Esophagus muscularis mucosa (tissue), 4 donors: ENCODE measurements at regions not wholly inside any gene's neighbourhood (a gene's known extent, or its start where the extent isn't known, plus 50 kb on each side); places are given as distances from the start of the nearest gene placed in this dataset.
"Not testable (repeated sequence)": the region's sequence is repeated elsewhere in the genome, so short reads cannot be mapped to it uniquely, and the experiment has no call there.

Experiments used
- DNase-seq: peaks from one replicate; pipeline ENCODE4 v3.0.0-alpha.2; 2017; ENCODE audit errors: extremely low spot score
- H3K27ac ChIP-seq, 4 donors: fragments of 200-600 bp; sonication (generic); replicated peaks in 1 of 4; 1 replicate in 3 of 4; 2 replicates in 1 of 4; pipeline ENCODE4 v1.5.1; 2016 to 2019; ENCODE audit warnings: mild to moderate bottlenecking in 1 of 4
- H3K27me3 ChIP-seq, 4 donors: fragments of 200-600 bp; sonication (generic); one replicate each; pipeline versions ENCODE4 v1.5.1 to v1.6.0; 2016 to 2019
- H3K36me3 ChIP-seq, 4 donors: fragments of 200-600 bp; sonication (generic); one replicate each; pipeline ENCODE4 v1.5.1; 2016 to 2019
- H3K4me1 ChIP-seq, 4 donors: fragments of 200-600 bp; sonication (generic); one replicate each; pipeline ENCODE4 v1.5.1; 2016 to 2019
- H3K4me3 ChIP-seq, 4 donors: fragments of 200-600 bp; sonication (generic); 1 replicate in 2 of 4; 2 replicates in 2 of 4; pipeline ENCODE4 v1.5.1; 2016 to 2019; ENCODE audit warnings: mild to moderate bottlenecking in 4 of 4, moderate library complexity in 1 of 4
- H3K9me3 ChIP-seq, 4 donors: fragments of 200-600 bp; sonication (generic); 1 replicate in 3 of 4; 2 replicates in 1 of 4; pipeline ENCODE4 v1.5.1; 2016 to 2019
- EP300 ChIP-seq: sonication (generic); formaldehyde crosslinking; IDR thresholded peaks from one replicate; pipeline ENCODE4 v1.6.1; 2017; ENCODE audit warnings: antibody characterized with exemption
- POLR2A ChIP-seq: fragments of 450-650 bp; IDR thresholded peaks from one replicate; pipeline ENCODE4 v1.6.1; 2017; ENCODE audit warnings: antibody characterized with exemption, moderate library complexity, mild to moderate bottlenecking, low read depth
- POLR2AphosphoS5 ChIP-seq, 2 donors: sonication (generic); formaldehyde crosslinking; IDR thresholded peaks; one replicate each; pipeline ENCODE4 v1.6.1; 2017; ENCODE audit warnings: antibody characterized with exemption in 2 of 2
- WGBS: methylation state at CpG from one replicate; pipeline ENCODE4 v1.1.5; 2018; 5-methylcytosine and 5-hydroxymethylcytosine counted together
- intact Hi-C: fragments of 100-400 bp; cut with DNase I; formaldehyde crosslinking; loops from one replicate; pipeline ENCODE4 v1.15.1; 2023
- TF ChIP-seq, protein P1 (sequence below), 3 experiments: fragments of 200-600 bp in 2 of 3; fragments of 450-650 bp in 1 of 3; sonication (generic) in 2 of 3; IDR thresholded peaks; one replicate each; pipeline ENCODE4 v1.5.1; 2017 to 2019; ENCODE audit warnings: antibody characterized with exemption in 3 of 3, mild to moderate bottlenecking in 2 of 3, moderate library complexity in 1 of 3

DNA sequence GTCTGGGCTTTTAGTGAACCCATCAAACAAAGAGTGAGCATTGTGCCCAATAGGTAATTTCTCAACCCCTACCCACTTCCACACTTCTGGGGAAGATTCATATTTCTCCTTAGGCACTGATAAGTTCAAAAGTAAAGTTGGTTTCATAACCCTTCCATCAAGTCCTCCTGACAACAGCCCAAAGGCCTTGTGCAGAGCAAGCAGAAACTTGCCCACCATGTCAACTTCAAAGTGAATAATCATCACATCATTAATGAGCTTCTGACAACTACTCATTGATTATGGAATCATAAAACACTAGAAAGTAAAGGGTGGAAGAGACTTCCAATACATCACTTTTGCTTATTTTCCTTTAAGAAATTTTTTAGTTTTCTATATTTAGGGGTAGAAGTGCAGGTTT, 163.3 kb upstream of the HSFY2 start:
- Histone ChIP-seq H3K4me3 (no peak overlapping the region), H3K36me3 (no peaks in the 10 kb centered on the region), H3K4me1 (no peaks in the 10 kb centered on the region), H3K27me3 (no peaks in the 10 kb centered on the region), H3K27ac (no peak overlapping the region), H3K9me3 (no peaks in the 10 kb centered on the region)
- TF ChIP-seq EP300: no peak
- TF ChIP-seq POLR2A: no peak
- TF ChIP-seq, protein P1, sequence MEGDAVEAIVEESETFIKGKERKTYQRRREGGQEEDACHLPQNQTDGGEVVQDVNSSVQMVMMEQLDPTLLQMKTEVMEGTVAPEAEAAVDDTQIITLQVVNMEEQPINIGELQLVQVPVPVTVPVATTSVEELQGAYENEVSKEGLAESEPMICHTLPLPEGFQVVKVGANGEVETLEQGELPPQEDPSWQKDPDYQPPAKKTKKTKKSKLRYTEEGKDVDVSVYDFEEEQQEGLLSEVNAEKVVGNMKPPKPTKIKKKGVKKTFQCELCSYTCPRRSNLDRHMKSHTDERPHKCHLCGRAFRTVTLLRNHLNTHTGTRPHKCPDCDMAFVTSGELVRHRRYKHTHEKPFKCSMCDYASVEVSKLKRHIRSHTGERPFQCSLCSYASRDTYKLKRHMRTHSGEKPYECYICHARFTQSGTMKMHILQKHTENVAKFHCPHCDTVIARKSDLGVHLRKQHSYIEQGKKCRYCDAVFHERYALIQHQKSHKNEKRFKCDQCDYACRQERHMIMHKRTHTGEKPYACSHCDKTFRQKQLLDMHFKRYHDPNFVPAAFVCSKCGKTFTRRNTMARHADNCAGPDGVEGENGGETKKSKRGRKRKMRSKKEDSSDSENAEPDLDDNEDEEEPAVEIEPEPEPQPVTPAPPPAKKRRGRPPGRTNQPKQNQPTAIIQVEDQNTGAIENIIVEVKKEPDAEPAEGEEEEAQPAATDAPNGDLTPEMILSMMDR (IDR thresholded peaks at IDR 0.05): no peak
- TF ChIP-seq POLR2AphosphoS5 (IDR thresholded peaks at IDR 0.05): no peak
- DNase-seq: no peak
- intact Hi-C loops: no loop called here

DNA sequence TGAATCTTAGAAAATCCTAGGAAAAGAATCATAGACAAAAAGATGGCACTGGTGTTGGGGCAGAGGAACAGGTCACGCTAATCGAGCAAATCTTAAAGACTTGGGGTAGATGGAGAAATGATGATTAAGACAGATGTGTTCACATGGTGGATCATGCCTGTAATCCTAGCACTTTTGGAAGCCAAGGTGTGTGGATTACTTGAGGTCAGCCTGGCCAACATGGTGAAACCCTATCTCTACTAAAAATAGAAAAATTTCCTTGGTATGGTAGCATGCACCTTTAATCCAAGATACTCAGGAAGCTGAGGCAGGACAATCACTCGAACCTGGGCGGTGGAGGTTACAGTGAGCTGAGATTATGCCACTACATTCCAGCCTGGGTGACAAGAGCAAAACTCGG, 145.7 kb upstream of the HSFY2 start:
- intact Hi-C loops: no loop called here
- WGBS: no CpG with 5 or more reads among the region's 5 CpGs

GRCh38 chrY:18912846-18913245, 139.3 kb upstream of the HSFY2 start:
- Histone ChIP-seq H3K27me3 (no peaks in the 10 kb centered on the region), H3K4me1 (no peaks in the 10 kb centered on the region), H3K36me3 (no peaks in the 10 kb centered on the region), H3K27ac (no peak overlapping the region), H3K4me3 (no peak overlapping the region), H3K9me3 (no peaks in the 10 kb centered on the region)
- no peak for DNase-seq
- no CpG with 5 or more reads among the region's 2 CpGs for WGBS
- TF ChIP-seq POLR2A (no peak), EP300 (no peak), POLR2AphosphoS5 (IDR thresholded peaks at IDR 0.05) (no peak)
- TF ChIP-seq, protein P1 (IDR thresholded peaks at IDR 0.05): no peak
- intact Hi-C loops: no loop called here

More for the DNA sequence above, 145.7 kb upstream of the HSFY2 start:
- H3K4me3 ChIP-seq: no peak overlapping the region
- no peaks in the 10 kb centered on the region for H3K27me3 ChIP-seq
- no peak for DNase-seq
- peaks cover 0 to 9% (median 3%) of the 10 kb centered on the region in 4 donors for H3K4me1 ChIP-seq
- H3K36me3 ChIP-seq: no peaks in the 10 kb centered on the region
- no peak overlapping the region for H3K27ac ChIP-seq
- no peaks in the 10 kb centered on the region for H3K9me3 ChIP-seq
- TF ChIP-seq POLR2AphosphoS5 (IDR thresholded peaks at IDR 0.05) (no peak), EP300 (no peak), POLR2A (no peak)
- TF ChIP-seq, protein P1 (IDR thresholded peaks at IDR 0.05): no peak

DNA sequence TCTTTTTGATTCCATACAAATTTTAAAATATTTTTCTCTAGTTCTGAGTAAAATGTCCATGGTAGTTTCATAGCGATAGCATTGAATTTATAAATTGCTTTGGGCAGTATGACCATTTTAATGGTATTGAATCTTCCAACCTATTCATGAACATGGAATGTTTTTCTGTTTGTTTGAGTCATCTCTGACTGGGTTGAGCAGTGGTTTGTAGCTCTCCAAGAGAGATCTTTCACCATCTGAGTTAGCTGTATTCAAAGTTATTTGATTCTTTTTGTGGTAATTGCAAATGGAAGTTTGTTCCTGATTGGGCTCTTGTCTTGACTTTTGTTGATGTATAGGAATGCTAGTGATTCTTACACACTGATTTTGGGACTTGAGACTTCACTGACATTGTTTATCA, 136.3 kb upstream of the HSFY2 start:
- H3K9me3 ChIP-seq: no peaks in the 10 kb centered on the region
- no peaks in the 10 kb centered on the region for H3K36me3 ChIP-seq
- no peaks in the 10 kb centered on the region for H3K27me3 ChIP-seq
- no peak overlapping the region for H3K4me3 ChIP-seq
- no peak for DNase-seq
- H3K27ac ChIP-seq: no peak overlapping the region
- TF ChIP-seq POLR2AphosphoS5 (IDR thresholded peaks at IDR 0.05) (no peak), EP300 (no peak)
- TF ChIP-seq, protein P1 (IDR thresholded peaks at IDR 0.05): no peak
- WGBS: no CpG with 5 or more reads among the region's 1 CpG
- intact Hi-C loops: no loop called here
- no peaks in the 10 kb centered on the region for H3K4me1 ChIP-seq

DNA sequence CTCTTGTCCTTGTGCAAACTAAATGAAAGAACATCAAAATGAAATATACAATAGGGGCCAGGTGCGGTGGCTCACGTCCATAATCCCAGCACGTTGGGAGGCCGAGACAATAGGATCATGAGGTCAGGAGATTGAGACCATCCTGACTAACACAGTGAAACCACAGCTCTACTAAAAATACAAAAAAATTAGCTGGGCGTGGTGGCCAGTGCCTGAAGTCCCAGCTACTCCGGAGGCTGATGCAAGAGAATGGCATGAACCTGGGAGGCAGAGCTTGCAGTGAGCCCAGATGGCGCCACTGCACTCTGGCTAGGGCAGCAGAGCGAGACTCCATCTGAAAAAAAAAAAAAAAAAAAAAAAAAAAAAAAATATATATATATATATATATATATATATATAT, 132.7 kb upstream of the HSFY2 start:
- H3K9me3 ChIP-seq, H3K27me3 ChIP-seq, H3K4me1 ChIP-seq, H3K36me3 ChIP-seq, DNase-seq, H3K4me3 ChIP-seq, intact Hi-C loops, H3K27ac ChIP-seq: not testable (repeated sequence)
- WGBS: no CpG with 5 or more reads among the region's 8 CpGs
